Keratinocyte (primary cell): ENCODE measurements at regions not wholly inside any gene's neighbourhood (a gene's known extent, or its start where the extent isn't known, plus 50 kb on each side); places are given as distances from the start of the nearest gene placed in this dataset.

Source experiments
- DNase-seq: peaks from one replicate; pipeline ENCODE4 v3.0.0-alpha.2; 2011; ENCODE audit warnings: low read depth, missing footprints, low spot score
- FAIRE-seq: peaks from 2 replicates; lab custom pipeline; 2011; peaks lifted over from hg19 to GRCh38; lab: Jason Lieb, UNC
- H2AFZ ChIP-seq: 2 replicates; pipeline ENCODE4 v1.6.0; 2012; ENCODE audit warnings: low read length, control low read depth, inconsistent platforms; ENCODE audit not compliant: control insufficient read depth
- H3K27ac ChIP-seq: 2 replicates; pipeline ENCODE4 v1.5.1; 2011; ENCODE audit warnings: low read length; ENCODE audit not compliant: control insufficient read depth, insufficient read depth
- H3K27me3 ChIP-seq: 3 replicates; pipeline ENCODE4 v1.6.0; 2011; ENCODE audit warnings: low read length; ENCODE audit not compliant: control insufficient read depth, insufficient read depth; ENCODE audit errors: extremely low read depth
- H3K36me3 ChIP-seq, 2 experiments: 2 replicates in 1 of 2; 3 replicates in 1 of 2; pipeline ENCODE4 v1.5.1; 2011; ENCODE audit warnings: low read length in 2 of 2, mild to moderate bottlenecking in 1 of 2; ENCODE audit not compliant: control insufficient read depth in 2 of 2, insufficient read depth in 2 of 2; ENCODE audit errors: extremely low read depth in 1 of 2
- H3K4me1 ChIP-seq: 3 replicates; pipeline ENCODE4 v1.5.1; 2011; ENCODE audit warnings: low read length; ENCODE audit not compliant: control insufficient read depth, insufficient read depth; ENCODE audit errors: extremely low read depth
- H3K4me2 ChIP-seq: 3 replicates; pipeline ENCODE4 v1.6.0; 2011; ENCODE audit warnings: low read depth, low read length; ENCODE audit not compliant: control insufficient read depth, insufficient read depth; ENCODE audit errors: extremely low read depth
- H3K4me3 ChIP-seq, 3 experiments: fragments of 200-600 bp in 1 of 3; sonication (generic) in 1 of 3; 2 replicates in 2 of 3; 3 replicates in 1 of 3; pipeline ENCODE4 v1.5.1; 2011 to 2016; ENCODE audit warnings: low read length in 3 of 3, mild to moderate bottlenecking in 3 of 3, control low read depth in 2 of 3, inconsistent platforms in 1 of 3, low read depth in 1 of 3, mixed read lengths in 1 of 3, mixed run types in 1 of 3, moderate library complexity in 1 of 3; ENCODE audit not compliant: control insufficient read depth in 2 of 3, insufficient read depth in 2 of 3; ENCODE audit errors: extremely low read depth in 1 of 3
- H3K79me2 ChIP-seq: 2 replicates; pipeline ENCODE4 v1.6.0; 2012; ENCODE audit warnings: low read length; ENCODE audit not compliant: control insufficient read depth, insufficient read depth
- H3K9ac ChIP-seq: 3 replicates; pipeline ENCODE4 v1.6.0; 2011; ENCODE audit warnings: low read length; ENCODE audit not compliant: control insufficient read depth, insufficient read depth; ENCODE audit errors: extremely low read depth
- H3K9me1 ChIP-seq: 3 replicates; pipeline ENCODE4 v1.6.0; 2011; ENCODE audit warnings: low read length; ENCODE audit not compliant: control insufficient read depth, insufficient read depth; ENCODE audit errors: extremely low read depth
- H3K9me3 ChIP-seq: 2 replicates; pipeline ENCODE4 v1.5.1; 2012; ENCODE audit warnings: low read depth, low read length; ENCODE audit not compliant: control insufficient read depth
- H4K20me1 ChIP-seq: 3 replicates; pipeline ENCODE4 v1.6.0; 2011; ENCODE audit warnings: low read length; ENCODE audit not compliant: control insufficient read depth, insufficient read depth; ENCODE audit errors: extremely low read depth
- CTCF ChIP-seq, 3 experiments: IDR thresholded peaks in 1 of 3; conservative IDR thresholded peaks in 1 of 3; optimal IDR thresholded peaks in 1 of 3; 2 replicates in 2 of 3; 3 replicates in 1 of 3; pipeline versions ENCODE3 to v1.5.1; 2011; ENCODE audit warnings: low read length in 3 of 3, mild to moderate bottlenecking in 3 of 3, moderate library complexity in 2 of 3, control low read depth in 1 of 3, inconsistent platforms in 1 of 3; ENCODE audit not compliant: insufficient read depth in 2 of 3; ENCODE audit errors: extremely low read depth in 1 of 3
- EZH2 ChIP-seq: IDR thresholded peaks from one replicate; pipeline ENCODE4 v1.6.1; 2012; ENCODE audit warnings: inconsistent platforms, mild to moderate bottlenecking, low read length, moderate library complexity
- dilution Hi-C: fragments of 300-500 bp; cut with MboI; formaldehyde crosslinking; loops from one replicate; pipeline ENCODE4 v1.7.0; 2020; ENCODE audit warnings: low sequenced_read_pairs; ENCODE audit not compliant: extremely low pct_ligation_motif_present

DNA sequence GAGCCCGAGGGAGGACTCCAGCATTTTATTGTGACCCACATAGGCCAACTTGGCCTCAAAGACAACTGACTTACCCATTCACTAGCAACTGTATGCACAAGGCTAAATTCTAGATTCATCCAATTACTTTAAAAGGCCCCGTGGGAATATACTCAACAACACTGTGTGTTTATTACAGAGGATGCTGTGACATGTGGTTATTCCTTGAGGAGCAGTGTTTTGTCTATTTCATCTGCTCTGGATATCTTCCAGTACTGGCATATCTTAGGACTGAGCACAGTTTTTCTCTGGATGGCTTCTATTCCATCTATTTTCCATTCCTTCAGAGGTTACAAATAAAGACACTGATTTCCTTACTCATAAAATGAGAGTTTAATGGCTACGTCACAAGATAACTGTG is 87.2 kb upstream of the KRAS start:
- no peaks in the 10 kb centered on the region for H3K79me2 ChIP-seq
- no peaks in the 10 kb centered on the region for H3K9me3 ChIP-seq
- H3K27me3 ChIP-seq: no peaks in the 10 kb centered on the region
- peaks cover 12% of the 10 kb centered on the region for H3K4me1 ChIP-seq
- H3K9me1 ChIP-seq: no peaks in the 10 kb centered on the region
- H3K4me2 ChIP-seq: no peak overlapping the region
- H3K4me3 ChIP-seq: no peak overlapping the region
- dilution Hi-C loops: no loop called here
- no peak overlapping the region for H3K9ac ChIP-seq
- H3K36me3 ChIP-seq: no peaks in the 10 kb centered on the region
- TF ChIP-seq CTCF (optimal IDR thresholded peaks at IDR 0.05 in 1 of 3, IDR thresholded peaks at IDR 0.05 in 1 of 3, conservative IDR thresholded peaks at IDR 0.05 in 1 of 3; ENCODE audit: extremely low read depth in 1 of 3, insufficient read depth in 2 of 3, low read length in 3 of 3): no peak
- TF ChIP-seq EZH2: no peak
- no peak overlapping the region for H3K27ac ChIP-seq
- FAIRE-seq (no peak), DNase-seq (no peak)
- no peak overlapping the region for H2AFZ ChIP-seq
- no peaks in the 10 kb centered on the region for H4K20me1 ChIP-seq

GRCh38 chr12:25332143-25332542 is 81.4 kb upstream of the KRAS start:
- H4K20me1 ChIP-seq: no peaks in the 10 kb centered on the region
- no peaks in the 10 kb centered on the region for H3K36me3 ChIP-seq
- peaks cover 12% of the 10 kb centered on the region for H3K4me1 ChIP-seq
- H3K9ac ChIP-seq: no peak overlapping the region
- H3K79me2 ChIP-seq: no peaks in the 10 kb centered on the region
- FAIRE-seq (no peak), DNase-seq (no peak)
- H3K27ac ChIP-seq: no peak overlapping the region
- H3K9me1 ChIP-seq: no peaks in the 10 kb centered on the region
- H3K27me3 ChIP-seq: no peaks in the 10 kb centered on the region
- TF ChIP-seq CTCF (optimal IDR thresholded peaks at IDR 0.05 in 1 of 3, IDR thresholded peaks at IDR 0.05 in 1 of 3, conservative IDR thresholded peaks at IDR 0.05 in 1 of 3; ENCODE audit: extremely low read depth in 1 of 3, insufficient read depth in 2 of 3, low read length in 3 of 3): no peak
- no peak for TF ChIP-seq EZH2
- H3K4me2 ChIP-seq: no peak overlapping the region
- H2AFZ ChIP-seq: no peak overlapping the region
- no peaks in the 10 kb centered on the region for H3K9me3 ChIP-seq
- dilution Hi-C loops: no loop called here
- H3K4me3 ChIP-seq: no peak overlapping the region
